GM19035 (cell line): ENCODE measurements at regions not wholly inside any gene's neighbourhood (a gene's known extent, or its start where the extent isn't known, plus 50 kb on each side); places are given as distances from the start of the nearest gene placed in this dataset.
"Not testable (repeated sequence)": the region's sequence is repeated elsewhere in the genome, so short reads cannot be mapped to it uniquely, and the experiment has no call there.

Experiments used
- ATAC-seq: cut with Tn5 transposase; IDR thresholded peaks from one replicate; pipeline ENCODE4 v1.9.1; 2021; ENCODE audit not compliant: unreplicated experiment

DNA sequence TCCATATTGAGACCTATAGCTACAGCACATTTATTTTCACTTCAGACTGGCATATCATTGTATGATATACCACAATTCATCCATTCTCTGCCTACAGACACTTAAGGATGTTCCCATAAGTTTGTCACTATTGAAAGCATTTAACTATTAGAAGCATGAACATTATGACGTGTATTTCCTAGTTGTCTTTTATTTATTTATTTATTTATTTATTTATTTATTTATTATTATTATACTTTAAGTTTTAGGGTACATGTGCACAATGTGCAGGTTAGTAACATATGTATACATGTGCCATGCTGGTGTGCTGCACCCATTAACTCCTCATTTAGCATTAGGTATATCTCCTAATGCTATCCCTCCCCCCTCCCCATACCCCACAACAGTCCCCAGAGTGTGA lies 448.0 kb downstream of the TMEM232 start:
- ATAC-seq = not testable (repeated sequence)

DNA sequence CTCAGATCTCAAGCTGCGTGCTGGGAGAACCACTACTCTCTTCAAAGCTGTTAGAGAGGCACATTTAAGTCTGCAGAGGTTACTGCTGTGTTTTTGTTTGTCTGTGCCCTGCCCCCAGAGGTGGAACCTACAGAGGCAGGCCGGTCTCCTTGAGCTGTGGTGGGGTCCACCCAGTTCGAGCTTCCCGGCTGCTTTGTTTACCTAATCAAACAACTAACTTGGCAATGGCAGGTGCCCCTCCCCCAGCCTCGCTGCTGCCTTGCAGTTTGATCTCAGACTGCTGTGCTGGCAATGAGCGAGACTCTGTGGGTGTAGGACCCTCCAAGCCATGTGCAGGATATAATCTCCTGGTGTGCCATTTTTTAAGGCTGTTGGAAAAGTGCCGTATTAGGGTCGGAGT lies 442.4 kb downstream of the TMEM232 start:
- ATAC-seq = not testable (repeated sequence)

DNA sequence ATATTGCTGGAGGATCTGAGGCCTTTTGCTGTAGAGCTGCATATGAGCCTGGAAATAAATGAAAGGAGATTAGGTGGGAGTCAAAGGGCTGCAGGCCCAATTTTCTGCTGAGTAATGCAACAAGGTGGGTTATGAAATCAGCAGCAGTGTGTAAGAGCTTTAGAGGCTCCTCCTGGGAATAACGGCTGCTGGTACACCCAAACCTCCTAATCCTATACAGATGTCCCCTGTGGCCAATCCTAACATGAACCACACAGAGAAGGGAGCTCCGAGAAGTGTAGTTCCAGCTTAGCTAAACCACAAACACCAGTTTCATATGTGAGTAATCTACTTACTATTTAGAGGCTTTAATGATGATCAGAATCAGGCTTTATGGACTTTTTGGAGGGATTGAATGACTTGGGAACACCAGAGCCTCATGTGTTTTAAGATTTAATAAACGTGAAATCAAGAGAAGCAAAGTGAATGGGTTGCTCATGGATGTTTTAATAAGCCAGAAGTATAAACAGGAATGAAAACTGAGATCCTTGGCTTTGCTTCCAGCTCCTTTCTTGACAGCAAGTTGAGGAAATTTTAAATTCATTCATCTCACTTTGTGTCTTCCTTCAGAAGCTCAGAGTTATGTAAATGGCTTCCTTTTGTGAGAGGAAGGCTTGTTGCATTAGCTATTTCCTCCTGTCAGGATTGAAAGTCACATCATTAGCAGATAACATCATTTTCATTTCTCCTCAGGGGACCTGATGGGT lies 437.5 kb downstream of the TMEM232 start:
- no peak for ATAC-seq

DNA sequence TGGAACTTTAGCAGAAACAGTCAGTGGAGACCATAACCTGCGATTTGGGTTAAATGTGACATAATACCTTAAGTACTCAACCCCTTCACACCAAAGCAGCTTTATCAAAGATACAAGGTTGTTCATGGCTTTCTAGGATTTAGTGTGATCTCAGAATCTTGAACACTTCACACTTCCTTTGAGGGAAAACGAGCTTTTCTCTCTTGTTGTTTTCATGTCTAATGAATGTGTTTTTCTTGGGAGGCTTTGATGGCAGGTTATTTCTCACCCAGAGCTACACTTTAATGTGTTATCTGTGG lies 437.0 kb downstream of the TMEM232 start:
- no peak for ATAC-seq

DNA sequence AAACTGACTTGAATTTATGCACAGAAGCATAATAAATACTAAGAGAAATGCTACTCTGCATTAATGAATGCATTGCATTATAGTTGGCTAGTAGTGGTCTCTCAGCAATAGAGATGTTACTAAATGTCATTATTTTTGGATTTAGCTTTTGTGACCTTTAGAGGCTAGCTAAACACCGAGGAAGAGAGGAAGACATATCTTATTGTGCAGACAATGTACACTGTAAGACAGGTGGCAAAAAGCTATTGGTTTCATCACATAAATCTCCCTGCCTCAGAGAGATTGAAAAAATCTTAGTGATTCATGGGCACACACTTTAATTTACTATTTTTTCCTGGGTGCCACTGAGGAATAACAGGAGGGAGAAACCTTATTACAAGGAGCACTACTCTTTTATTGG lies 435.9 kb downstream of the TMEM232 start:
- no peak for ATAC-seq

- no peak for ATAC-seq
Measured at GRCh38 chr5:110294281-110294680, 432.2 kb downstream of the TMEM232 start.

- no peak for ATAC-seq
Measured at GRCh38 chr5:110297152-110297670, 429.3 kb downstream of the TMEM232 start.

- no peak for ATAC-seq
Measured at GRCh38 chr5:110304176-110304575, 422.3 kb downstream of the TMEM232 start.

DNA sequence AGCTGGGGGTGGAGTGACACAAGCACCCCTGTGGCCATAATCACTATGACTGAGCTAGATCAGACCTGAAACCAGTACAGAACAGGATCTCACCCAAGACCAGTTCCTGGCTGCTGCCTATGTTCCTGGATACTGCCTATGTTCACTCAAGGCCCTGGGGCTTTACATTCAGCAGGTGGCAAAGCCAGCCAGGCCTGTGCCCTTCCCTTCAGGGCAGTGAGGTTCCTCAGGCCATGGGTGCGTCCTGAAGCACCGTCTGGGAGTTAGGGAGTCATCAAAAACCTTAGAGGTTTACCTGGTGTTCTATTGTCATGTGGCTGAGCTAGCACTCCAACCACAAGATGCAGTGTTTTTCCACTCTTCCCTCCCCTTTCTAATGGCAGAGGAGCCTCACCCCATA lies 419.8 kb downstream of the TMEM232 start:
- no peak for ATAC-seq

- ATAC-seq = no peak
Measured at GRCh38 chr5:110309222-110309621, 417.2 kb downstream of the TMEM232 start.

DNA sequence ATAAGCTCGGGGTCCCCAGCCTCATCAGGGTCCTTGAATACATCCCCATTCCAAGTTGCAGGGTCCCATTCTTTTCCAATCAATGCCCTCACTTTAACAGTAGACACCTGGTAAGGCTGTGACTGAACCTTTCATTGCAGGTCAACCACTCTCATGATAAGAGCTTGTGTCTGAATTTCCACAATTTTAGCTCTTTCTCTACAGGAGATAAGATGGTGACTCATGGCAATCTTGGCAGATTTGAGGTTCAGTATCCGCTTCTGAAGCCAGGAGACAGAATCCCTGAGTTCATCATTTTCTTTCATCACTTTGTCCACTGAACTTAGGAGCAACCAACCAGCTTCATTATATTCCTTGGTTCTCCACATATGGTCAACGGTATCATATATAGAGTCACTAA lies 409.9 kb downstream of the TMEM232 start:
- ATAC-seq = not testable (repeated sequence)

- no peak for ATAC-seq
Measured at GRCh38 chr5:110321117-110321516, 405.4 kb downstream of the TMEM232 start.

DNA sequence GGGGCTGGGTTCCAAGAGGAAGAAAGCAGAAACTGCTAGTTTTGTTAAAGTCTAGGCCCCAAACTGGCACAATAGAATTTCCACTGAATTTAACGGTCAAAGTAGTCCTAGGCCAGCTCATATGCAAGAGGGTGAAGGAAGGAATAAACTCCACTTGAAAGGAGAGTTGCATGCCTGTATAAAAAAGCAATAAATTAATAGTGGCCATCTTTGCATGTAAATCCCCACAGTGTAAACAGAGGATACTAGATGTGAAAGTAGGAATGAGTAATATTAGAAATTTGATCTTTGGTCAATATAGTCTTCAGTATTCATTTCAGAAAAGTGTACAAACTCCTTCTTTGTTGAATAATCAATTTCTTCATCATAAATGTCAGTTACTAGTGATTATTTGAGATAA lies 403.1 kb downstream of the TMEM232 start:
- ATAC-seq = no peak

- ATAC-seq = no peak
Measured at GRCh38 chr5:110323832-110324231, 402.6 kb downstream of the TMEM232 start.

- ATAC-seq = no peak
Measured at GRCh38 chr5:110324876-110325275, 401.6 kb downstream of the TMEM232 start.

DNA sequence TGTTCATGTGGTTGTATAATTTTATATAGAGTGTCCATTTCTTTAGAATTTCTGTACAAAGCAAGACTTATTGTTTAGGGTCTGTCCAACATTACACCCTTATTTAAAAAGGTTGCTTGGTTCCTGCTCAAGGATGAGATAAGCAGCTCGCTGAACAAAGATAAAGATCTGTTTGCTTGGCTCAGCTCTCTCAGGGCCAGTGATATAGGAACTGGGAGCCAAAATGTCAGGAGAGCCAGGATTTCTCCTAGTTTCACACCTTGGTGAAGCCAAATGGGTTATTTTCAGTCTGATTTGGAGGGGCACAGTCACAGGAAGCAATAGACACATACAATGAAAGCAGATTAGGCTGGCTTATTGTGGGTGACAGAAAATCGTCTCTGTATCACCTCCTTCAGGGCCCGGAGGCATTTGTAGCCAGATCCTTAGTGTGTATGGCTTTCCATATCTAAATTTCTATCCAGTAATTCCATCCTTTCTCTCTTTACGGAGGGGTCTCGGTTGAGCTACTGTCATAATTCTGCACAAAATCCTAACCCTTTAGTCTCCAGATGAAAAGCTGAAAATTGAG lies 396.4 kb downstream of the TMEM232 start:
- no peak for ATAC-seq

DNA sequence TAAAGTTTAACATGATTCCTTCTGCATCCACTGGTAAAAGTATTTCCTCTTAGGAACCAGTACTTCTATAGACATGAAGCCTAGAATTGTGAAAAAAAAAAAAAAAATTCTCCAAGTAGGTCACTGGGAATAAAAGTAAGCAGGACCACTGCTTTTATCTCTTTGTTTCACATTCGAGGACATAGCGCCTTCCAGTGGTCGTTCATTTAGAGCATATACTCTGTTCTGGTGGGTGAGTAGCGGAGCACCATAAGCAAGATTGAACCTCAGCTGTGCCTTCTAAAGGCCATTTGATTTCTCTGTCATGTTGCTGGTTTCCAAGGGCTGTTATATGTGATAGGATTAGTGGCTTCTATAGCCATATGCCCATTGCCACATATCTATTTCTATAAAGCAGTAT lies 393.1 kb downstream of the TMEM232 start:
- no peak for ATAC-seq

DNA sequence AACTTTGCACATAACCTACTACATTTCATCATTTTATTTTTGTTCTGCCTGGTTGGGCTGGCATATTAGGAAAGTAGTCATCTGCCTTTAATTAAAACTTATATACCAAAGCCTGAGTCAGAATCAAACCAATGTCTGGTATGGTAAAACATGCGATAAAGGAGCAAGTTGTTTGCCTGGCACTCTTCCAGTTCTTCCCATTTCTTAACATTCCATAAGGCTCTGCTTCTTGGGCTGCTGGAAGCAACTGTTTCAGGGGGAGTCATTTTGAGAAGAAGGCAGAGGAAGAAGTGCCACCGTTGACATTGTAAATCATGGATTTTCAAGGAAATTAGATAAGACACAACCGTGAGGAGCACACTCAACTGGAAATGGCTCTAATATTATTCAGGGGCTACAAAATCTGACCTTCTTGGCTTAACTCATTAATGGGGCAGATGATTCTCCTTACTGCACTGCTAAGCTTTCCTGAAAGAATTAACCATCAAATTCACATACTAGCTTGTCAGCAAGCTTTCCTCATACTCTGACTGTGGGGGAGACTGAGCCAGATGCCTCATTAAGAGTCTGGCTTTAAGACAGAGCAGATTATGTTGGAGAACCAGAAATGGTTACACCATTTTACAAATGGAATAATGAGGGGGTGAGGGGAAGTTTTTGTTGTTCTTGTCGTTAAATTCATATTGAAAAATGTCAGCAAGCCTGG lies 391.0 kb downstream of the TMEM232 start:
- no peak for ATAC-seq

GRCh38 chr5:110338341-110339083 lies 388.0 kb downstream of the TMEM232 start:
- no peak for ATAC-seq

- ATAC-seq = no peak
Measured at GRCh38 chr5:110339399-110339798, 387.1 kb downstream of the TMEM232 start.

DNA sequence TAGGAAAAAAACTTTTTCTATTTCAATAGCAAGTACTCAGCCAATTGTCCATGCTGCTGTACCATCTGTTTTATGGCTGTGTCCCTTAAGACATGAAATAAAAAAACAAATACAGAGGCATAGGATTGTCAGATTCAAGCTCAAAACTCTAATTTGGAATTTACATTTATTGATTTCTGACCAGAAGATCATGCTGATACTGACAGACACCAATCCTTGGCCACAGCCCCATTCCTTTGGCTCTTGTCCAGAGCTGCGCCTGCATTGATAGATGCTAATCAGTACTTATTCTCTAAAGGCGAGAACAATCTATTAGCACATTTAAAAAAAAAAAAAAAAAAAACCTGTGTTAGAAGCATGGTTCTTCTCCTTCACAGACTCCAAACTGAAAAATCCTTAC lies 384.6 kb downstream of the TMEM232 start:
- ATAC-seq = no peak

DNA sequence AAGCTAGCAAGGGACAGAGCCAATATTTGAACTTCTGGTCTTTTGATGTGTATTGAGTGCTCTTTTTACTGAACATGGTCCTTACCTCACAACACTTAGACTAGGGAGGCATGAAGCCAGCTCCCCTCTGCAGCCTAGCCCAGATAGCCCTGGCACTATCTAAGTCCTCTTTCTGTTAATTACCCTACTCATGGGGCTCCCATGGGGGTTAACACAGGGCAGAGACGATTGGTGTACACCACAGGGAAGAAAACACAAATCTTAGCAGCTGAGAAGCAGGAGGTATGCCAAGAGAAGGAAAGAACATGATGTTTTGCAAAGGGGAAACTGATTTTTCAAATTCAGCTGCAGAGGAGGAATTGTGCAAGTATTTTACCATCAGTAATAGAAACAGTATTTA lies 383.8 kb downstream of the TMEM232 start:
- no peak for ATAC-seq
